H9 (cell line): ENCODE measurements at regions not wholly inside any gene's neighbourhood (a gene's known extent, or its start where the extent isn't known, plus 50 kb on each side); places are given as distances from the start of the nearest gene placed in this dataset.

Experiments
- DNase-seq: peaks from one replicate; pipeline ENCODE4 v3.0.0-alpha.2; 2017
- H2AFZ ChIP-seq: one replicate; pipeline ENCODE4 v1.6.1; 2013; ENCODE audit warnings: mild to moderate bottlenecking, low read length, control low read depth, moderate library complexity
- H2AK5ac ChIP-seq: 2 replicates; pipeline ENCODE4 v1.6.1; 2013; ENCODE audit warnings: low read length, control low read depth, mixed read lengths; ENCODE audit not compliant: insufficient read length
- H2BK120ac ChIP-seq: one replicate; pipeline ENCODE4 v1.6.1; 2013; ENCODE audit warnings: low read depth, mild to moderate bottlenecking, low read length, control low read depth, inconsistent platforms; ENCODE audit not compliant: poor library complexity, severe bottlenecking
- H2BK12ac ChIP-seq: 2 replicates; pipeline ENCODE4 v1.6.1; 2013; ENCODE audit warnings: low read length, control low read depth, mixed read lengths, low read depth; ENCODE audit not compliant: insufficient read length
- H2BK15ac ChIP-seq: 2 replicates; pipeline ENCODE4 v1.6.1; 2013; ENCODE audit warnings: low read depth, low read length, control low read depth
- H2BK20ac ChIP-seq: one replicate; pipeline ENCODE4 v1.6.1; 2013; ENCODE audit warnings: low read depth, mild to moderate bottlenecking, low read length, control low read depth, inconsistent platforms; ENCODE audit not compliant: poor library complexity, severe bottlenecking
- H2BK5ac ChIP-seq: 2 replicates; pipeline ENCODE4 v1.6.1; 2013; ENCODE audit warnings: low read length, control low read depth, mixed read lengths; ENCODE audit not compliant: insufficient read length
- H3K14ac ChIP-seq: 2 replicates; pipeline ENCODE4 v1.6.1; 2013; ENCODE audit warnings: low read length, control low read depth; ENCODE audit not compliant: insufficient read depth
- H3K18ac ChIP-seq: 2 replicates; pipeline ENCODE4 v1.6.1; 2013; ENCODE audit warnings: low read depth, mild to moderate bottlenecking, mixed read lengths, low read length, control low read depth; ENCODE audit not compliant: insufficient read length
- H3K23ac ChIP-seq: 2 replicates; pipeline ENCODE4 v1.6.1; 2013; ENCODE audit warnings: low read length, control low read depth, mixed read lengths, low read depth; ENCODE audit not compliant: insufficient read length
- H3K23me2 ChIP-seq: 2 replicates; pipeline ENCODE4 v1.6.1; 2013; ENCODE audit warnings: low read depth, mild to moderate bottlenecking, mixed read lengths, low read length, control low read depth; ENCODE audit not compliant: insufficient read length, poor library complexity, severe bottlenecking
- H3K27ac ChIP-seq: 2 replicates; pipeline ENCODE4 v1.5.1; 2013; ENCODE audit warnings: low read length, control low read depth, mixed read lengths, low read depth; ENCODE audit not compliant: insufficient read length
- H3K27me3 ChIP-seq: 2 replicates; pipeline ENCODE4 v1.6.1; 2013; ENCODE audit warnings: low read length, control low read depth, inconsistent platforms; ENCODE audit not compliant: insufficient read depth
- H3K4ac ChIP-seq: 2 replicates; pipeline ENCODE4 v1.6.1; 2013; ENCODE audit warnings: low read depth, mild to moderate bottlenecking, control low read depth, inconsistent platforms, low read length, moderate library complexity
- H3K4me1 ChIP-seq: 2 replicates; pipeline ENCODE4 v1.6.1; 2013; ENCODE audit warnings: low read length, control low read depth, inconsistent platforms; ENCODE audit not compliant: insufficient read depth
- H3K4me2 ChIP-seq: 2 replicates; pipeline ENCODE4 v1.6.1; 2013; ENCODE audit warnings: low read length, control low read depth, mixed read lengths; ENCODE audit not compliant: insufficient read length, insufficient read depth
- H3K56ac ChIP-seq: 2 replicates; pipeline ENCODE4 v1.6.1; 2013; ENCODE audit warnings: low read depth, mild to moderate bottlenecking, mixed read lengths, low read length, control low read depth; ENCODE audit not compliant: insufficient read length
- H3K79me1 ChIP-seq: 2 replicates; pipeline ENCODE4 v1.6.1; 2013; ENCODE audit warnings: low read depth, mild to moderate bottlenecking, moderate library complexity, low read length, control low read depth, inconsistent platforms; ENCODE audit not compliant: insufficient read depth, poor library complexity, severe bottlenecking
- H3K79me2 ChIP-seq: 2 replicates; pipeline ENCODE4 v1.6.1; 2013; ENCODE audit warnings: low read length, control low read depth, inconsistent platforms; ENCODE audit not compliant: insufficient read depth
- H3K9ac ChIP-seq: 2 replicates; pipeline ENCODE4 v1.6.1; 2013; ENCODE audit warnings: low read length, control low read depth, mixed read lengths; ENCODE audit not compliant: insufficient read length; ENCODE audit errors: extremely low read depth
- H3K9me3 ChIP-seq: one replicate; pipeline ENCODE4 v1.6.1; 2013; ENCODE audit warnings: low read depth, low read length, inconsistent platforms; ENCODE audit not compliant: control insufficient read depth
- H3T11ph ChIP-seq: one replicate; pipeline ENCODE4 v1.6.1; 2013; ENCODE audit warnings: mild to moderate bottlenecking, low read length, control low read depth, inconsistent platforms
- H4K20me1 ChIP-seq: one replicate; pipeline ENCODE4 v1.6.1; 2013; ENCODE audit not compliant: control insufficient read depth, insufficient read length, insufficient read depth
- H4K5ac ChIP-seq: 2 replicates; pipeline ENCODE4 v1.6.1; 2013; ENCODE audit warnings: low read depth, mild to moderate bottlenecking, mixed read lengths, low read length, control low read depth; ENCODE audit not compliant: insufficient read length
- H4K8ac ChIP-seq: replicated peaks from 2 replicates; pipeline ENCODE4 v1.6.1; 2013; ENCODE audit warnings: low read length, control low read depth, mixed read lengths, low read depth; ENCODE audit not compliant: insufficient read length
- H4K91ac ChIP-seq: 2 replicates; pipeline ENCODE4 v1.6.1; 2013; ENCODE audit warnings: low read depth, mild to moderate bottlenecking, moderate library complexity, mixed read lengths, low read length, control low read depth; ENCODE audit not compliant: insufficient read length
- H3K27ac Mint-ChIP-seq, 3 experiments: 2 replicates in 2 of 3; 3 replicates in 1 of 3; pipeline ENCODE4 v1.8.0; 2020 to 2021; ENCODE audit warnings: mixed read lengths in 3 of 3, mild to moderate bottlenecking in 1 of 3, moderate library complexity in 1 of 3
- H3K27me3 Mint-ChIP-seq: 2 replicates; pipeline ENCODE4 v1.8.0; 2021; ENCODE audit warnings: low read depth, mild to moderate bottlenecking, moderate library complexity, mixed read lengths
- H3K36me3 Mint-ChIP-seq, 3 experiments: 2 replicates in 2 of 3; 3 replicates in 1 of 3; pipeline ENCODE4 v1.8.0; 2020 to 2021; ENCODE audit warnings: low read depth in 3 of 3, mixed read lengths in 3 of 3; ENCODE audit not compliant: insufficient read depth in 1 of 3
- H3K4me1 Mint-ChIP-seq, 2 experiments: 2 replicates each; pipeline ENCODE4 v1.8.0; 2020; ENCODE audit warnings: mixed read lengths in 2 of 2
- H3K4me3 Mint-ChIP-seq, 2 experiments: 2 replicates in 1 of 2; 3 replicates in 1 of 2; pipeline ENCODE4 v1.8.0; 2020 to 2021; ENCODE audit warnings: mild to moderate bottlenecking in 2 of 2, mixed read lengths in 2 of 2, moderate library complexity in 1 of 2
- H3K9me3 Mint-ChIP-seq, 2 experiments: 2 replicates in 1 of 2; 3 replicates in 1 of 2; pipeline ENCODE4 v1.8.0; 2020; ENCODE audit warnings: mild to moderate bottlenecking in 2 of 2, mixed read lengths in 2 of 2, moderate library complexity in 1 of 2
- WGBS: extraction: QIAGEN DNeasy Blood & Tissue Kit; methylation state at CpG from one replicate; pipeline ENCODE4 v1.1.7; 2013; ENCODE audit warnings: missing lambda C conversion rate, low lambda C conversion rate, mixed read lengths; ENCODE audit not compliant: insufficient read length; ENCODE audit errors: extremely low coverage; 5-methylcytosine and 5-hydroxymethylcytosine counted together
- TF ChIP-seq, protein P1 (sequence below): fragments of 200-600 bp; sonication (generic); conservative IDR thresholded peaks from 3 replicates; pipeline ENCODE4 v1.8.0; 2021; ENCODE audit warnings: antibody characterized with exemption, mild to moderate bottlenecking

DNA sequence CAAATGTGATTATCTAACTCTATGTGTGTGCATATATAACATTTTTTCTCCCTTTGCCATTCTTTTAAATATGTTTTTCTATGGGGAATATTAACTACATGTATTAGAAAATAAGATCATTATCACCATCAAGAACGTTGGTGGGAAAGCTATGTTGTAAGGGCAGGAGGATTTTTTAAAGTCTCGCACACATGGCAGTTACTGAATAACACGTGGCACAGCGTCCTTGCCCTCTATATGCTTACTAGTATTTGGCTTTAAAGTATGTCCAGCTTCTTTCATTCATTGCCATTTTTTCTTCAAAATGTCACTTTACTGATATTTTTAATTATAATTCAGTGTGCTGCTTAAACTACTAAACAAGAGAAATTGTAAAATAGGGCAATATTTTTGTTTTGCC, 944.3 kb downstream of the SOCS6 start:
- H3K23me2 ChIP-seq, result no peaks in the 10 kb centered on the region
- H3K14ac ChIP-seq, result no peak overlapping the region
- no peak overlapping the region for H4K91ac ChIP-seq
- no peak overlapping the region for H2BK5ac ChIP-seq
- H3K4ac ChIP-seq, result no peak overlapping the region
- no peak for DNase-seq
- no peaks in the 10 kb centered on the region for H4K20me1 ChIP-seq
- no peak overlapping the region for H4K5ac ChIP-seq
- H3K79me1 ChIP-seq, result no peaks in the 10 kb centered on the region
- H3K4me2 ChIP-seq, result no peak overlapping the region
- H3K56ac ChIP-seq, result no peak overlapping the region
- H2AK5ac ChIP-seq, result no peak overlapping the region
- H3K27me3 ChIP-seq, result no peaks in the 10 kb centered on the region
- H3K18ac ChIP-seq, result no peak overlapping the region
- H3K9me3 ChIP-seq, result no peaks in the 10 kb centered on the region
- H3K9ac ChIP-seq, result no peak overlapping the region
- no peak overlapping the region for H4K8ac ChIP-seq
- H3K79me2 ChIP-seq, result no peaks in the 10 kb centered on the region
- H3K23ac ChIP-seq, result no peak overlapping the region
- Mint-ChIP-seq H3K36me3 (no peaks in the 10 kb centered on the region), H3K27me3 (peaks cover 5% of the 10 kb centered on the region; the same call in 1 of the 2 replicates), H3K4me3 (no peak overlapping the region), H3K27ac (no peak overlapping the region), H3K9me3 (no peaks in the 10 kb centered on the region), H3K4me1 (peaks cover 3% of the 10 kb centered on the region in 2 experiments; a peak in 2 of 4 replicates)
- no peak overlapping the region for H2BK20ac ChIP-seq
- H3K27ac ChIP-seq, result no peak overlapping the region
- no peak overlapping the region for H2BK15ac ChIP-seq
- WGBS, result no CpG with 5 or more reads among the region's 4 CpGs
- no peak overlapping the region for H2BK12ac ChIP-seq
- no peak overlapping the region for H2AFZ ChIP-seq
- TF ChIP-seq, protein P1, sequence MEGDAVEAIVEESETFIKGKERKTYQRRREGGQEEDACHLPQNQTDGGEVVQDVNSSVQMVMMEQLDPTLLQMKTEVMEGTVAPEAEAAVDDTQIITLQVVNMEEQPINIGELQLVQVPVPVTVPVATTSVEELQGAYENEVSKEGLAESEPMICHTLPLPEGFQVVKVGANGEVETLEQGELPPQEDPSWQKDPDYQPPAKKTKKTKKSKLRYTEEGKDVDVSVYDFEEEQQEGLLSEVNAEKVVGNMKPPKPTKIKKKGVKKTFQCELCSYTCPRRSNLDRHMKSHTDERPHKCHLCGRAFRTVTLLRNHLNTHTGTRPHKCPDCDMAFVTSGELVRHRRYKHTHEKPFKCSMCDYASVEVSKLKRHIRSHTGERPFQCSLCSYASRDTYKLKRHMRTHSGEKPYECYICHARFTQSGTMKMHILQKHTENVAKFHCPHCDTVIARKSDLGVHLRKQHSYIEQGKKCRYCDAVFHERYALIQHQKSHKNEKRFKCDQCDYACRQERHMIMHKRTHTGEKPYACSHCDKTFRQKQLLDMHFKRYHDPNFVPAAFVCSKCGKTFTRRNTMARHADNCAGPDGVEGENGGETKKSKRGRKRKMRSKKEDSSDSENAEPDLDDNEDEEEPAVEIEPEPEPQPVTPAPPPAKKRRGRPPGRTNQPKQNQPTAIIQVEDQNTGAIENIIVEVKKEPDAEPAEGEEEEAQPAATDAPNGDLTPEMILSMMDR, result no peak
- no peak overlapping the region for H3T11ph ChIP-seq
- H2BK120ac ChIP-seq, result no peak overlapping the region
- no peaks in the 10 kb centered on the region for H3K4me1 ChIP-seq
